GM23338 (cell line): ENCODE measurements at regions not wholly inside any gene's neighbourhood (a gene's known extent, or its start where the extent isn't known, plus 50 kb on each side); places are given as distances from the start of the nearest gene placed in this dataset.

ENCODE experiments used
- ATAC-seq: fragments of 200-7000 bp; cut with Tn5 transposase; 3 replicates; pipeline ENCODE4 v1.9.1; 2020
- DNase-seq: peaks from one replicate; pipeline ENCODE4 v3.0.0-alpha.2; 2015; ENCODE audit warnings: low spot score
- H2AFZ ChIP-seq: fragments of 200-600 bp; sonication (generic); 2 replicates; pipeline ENCODE4 v1.8.0; 2016; ENCODE audit warnings: antibody characterized with exemption, mild to moderate bottlenecking, moderate library complexity
- H3F3A ChIP-seq: fragments of 200-600 bp; sonication (generic); replicated peaks from 2 replicates; pipeline ENCODE4 v1.8.0; 2017; ENCODE audit warnings: antibody characterized with exemption, mixed run types, low read depth
- H3K27ac ChIP-seq: fragments of 200-600 bp; sonication (generic); 2 replicates; pipeline ENCODE4 v1.6.1; 2016; ENCODE audit warnings: low read depth
- H3K27me3 ChIP-seq: fragments of 200-600 bp; sonication (generic); 2 replicates; pipeline ENCODE4 v1.8.0; 2016; ENCODE audit warnings: mild to moderate bottlenecking, mixed run types, moderate library complexity; ENCODE audit not compliant: insufficient read depth
- H3K36me3 ChIP-seq: fragments of 200-600 bp; sonication (generic); 2 replicates; pipeline ENCODE4 v1.8.0; 2016; ENCODE audit warnings: mild to moderate bottlenecking; ENCODE audit not compliant: insufficient read depth
- H3K4me1 ChIP-seq: fragments of 200-600 bp; sonication (generic); 2 replicates; pipeline ENCODE4 v1.8.0; 2016; ENCODE audit warnings: mild to moderate bottlenecking, moderate library complexity; ENCODE audit not compliant: insufficient read depth
- H3K4me2 ChIP-seq: fragments of 200-600 bp; sonication (generic); 2 replicates; pipeline ENCODE4 v1.7.1; 2017; ENCODE audit warnings: mixed run types
- H3K4me3 ChIP-seq: fragments of 200-600 bp; sonication (generic); 2 replicates; pipeline ENCODE4 v1.6.1; 2016; ENCODE audit warnings: mixed run types
- H3K79me2 ChIP-seq: fragments of 200-600 bp; sonication (generic); replicated peaks from 2 replicates; pipeline ENCODE4 v1.8.0; 2017; ENCODE audit warnings: mild to moderate bottlenecking; ENCODE audit not compliant: insufficient read depth
- H3K9me2 ChIP-seq: fragments of 200-600 bp; sonication (generic); 2 replicates; pipeline ENCODE4 v1.8.0; 2017; ENCODE audit not compliant: insufficient read depth
- H4K20me1 ChIP-seq: fragments of 200-600 bp; sonication (generic); replicated peaks from 2 replicates; pipeline ENCODE4 v1.8.0; 2017; ENCODE audit warnings: mild to moderate bottlenecking; ENCODE audit not compliant: insufficient read depth
- H3K27ac Mint-ChIP-seq: 2 replicates; pipeline ENCODE4 v1.8.0; 2020; ENCODE audit warnings: inconsistent platforms, mild to moderate bottlenecking, moderate library complexity, mixed read lengths
- H3K27me3 Mint-ChIP-seq: 3 replicates; pipeline ENCODE4 v1.8.0; 2022; ENCODE audit warnings: low read depth, mild to moderate bottlenecking, moderate library complexity, mixed read lengths, inconsistent platforms; ENCODE audit not compliant: insufficient read depth, poor library complexity
- H3K36me3 Mint-ChIP-seq: 3 replicates; pipeline ENCODE4 v1.8.0; 2021; ENCODE audit warnings: low read depth, mild to moderate bottlenecking, inconsistent platforms, moderate library complexity, mixed read lengths
- H3K4me1 Mint-ChIP-seq: 3 replicates; pipeline ENCODE4 v1.8.0; 2020; ENCODE audit warnings: mild to moderate bottlenecking, inconsistent platforms, mixed read lengths
- H3K4me3 Mint-ChIP-seq: 3 replicates; pipeline ENCODE4 v1.8.0; 2021; ENCODE audit warnings: moderate library complexity, mild to moderate bottlenecking, inconsistent platforms, mixed read lengths
- H3K9me3 Mint-ChIP-seq: 3 replicates; pipeline ENCODE4 v1.8.0; 2020; ENCODE audit warnings: moderate library complexity, mild to moderate bottlenecking, inconsistent platforms, mixed read lengths
- CREB1 ChIP-seq: fragments of 250-450 bp; sonication (Bioruptor Pico); IDR thresholded peaks from 2 replicates; pipeline ENCODE4 v1.5.0; 2020; ENCODE audit warnings: low read depth, mild to moderate bottlenecking, moderate library complexity
- ETS1 ChIP-seq: IDR thresholded peaks from 2 replicates; pipeline ENCODE4 v1.6.1; 2016; ENCODE audit warnings: antibody characterized with exemption
- EZH2 ChIP-seq: fragments of 200-600 bp; sonication (generic); IDR thresholded peaks from one replicate; pipeline ENCODE4 v1.8.0; 2017; ENCODE audit warnings: antibody characterized with exemption, mild to moderate bottlenecking, low read depth; ENCODE audit not compliant: unreplicated experiment
- EZH2phosphoT487 ChIP-seq: fragments of 200-600 bp; sonication (generic); IDR thresholded peaks from one replicate; pipeline ENCODE4 v1.8.1; 2018; ENCODE audit warnings: antibody characterized with exemption; ENCODE audit not compliant: unreplicated experiment
- JUNB ChIP-seq: IDR thresholded peaks from one replicate; pipeline ENCODE4 v1.6.1; 2016; ENCODE audit warnings: antibody characterized with exemption; ENCODE audit not compliant: unreplicated experiment
- NANOG ChIP-seq: IDR thresholded peaks from 2 replicates; pipeline ENCODE4 v1.6.1; 2016; ENCODE audit warnings: antibody characterized with exemption, borderline replicate concordance
- POLR2AphosphoS5 ChIP-seq: IDR thresholded peaks from 2 replicates; pipeline ENCODE4 v1.6.1; 2016; ENCODE audit warnings: antibody characterized with exemption, low read depth
- STAT1 ChIP-seq: IDR thresholded peaks from one replicate; pipeline ENCODE4 v1.6.1; 2016; ENCODE audit warnings: antibody characterized with exemption; ENCODE audit not compliant: unreplicated experiment
- ZNF331 ChIP-seq: fragments of 250-450 bp; sonication (Bioruptor Pico); IDR thresholded peaks from 2 replicates; pipeline ENCODE4 v1.5.0; 2020; ENCODE audit warnings: low read depth, mild to moderate bottlenecking, moderate library complexity
- ZNF462 ChIP-seq: fragments of 250-450 bp; sonication (Bioruptor Pico); IDR thresholded peaks from 2 replicates; pipeline ENCODE4 v1.5.0; 2020; ENCODE audit warnings: mild to moderate bottlenecking, moderate library complexity

GRCh38 chr2:220347626-220348025, 720.2 kb downstream of the SLC4A3 start (continued):
- TF ChIP-seq ZNF462 (CRISPR knock-in tag) (no peak), EZH2 (no peak), NANOG (no peak), EZH2phosphoT487 (no peak), ZNF331 (CRISPR knock-in tag) (no peak), STAT1 (no peak)

GRCh38 chr2:220348206-220348605, 720.8 kb downstream of the SLC4A3 start:
- no peak overlapping the region for H3K4me2 ChIP-seq
- Mint-ChIP-seq H3K9me3 (no peaks in the 10 kb centered on the region; the same call in 2 of the 3 replicates), H3K27me3 (peaks cover under 1% of the 10 kb centered on the region), H3K4me1 (0 out of 3 replicates have a peak, but pooled peaks cover 2% of the 10 kb centered on the region), H3K27ac (no peak overlapping the region), H3K4me3 (no peak overlapping the region), H3K36me3 (no peaks in the 10 kb centered on the region; the same call in 2 of the 3 replicates)
- ATAC-seq (no peak), DNase-seq (no peak)
- H3F3A ChIP-seq: no peaks in the 10 kb centered on the region
- no peak overlapping the region for H2AFZ ChIP-seq
- H3K4me1 ChIP-seq: peaks cover 4% of the 10 kb centered on the region; the same call in 1 of the 2 replicates
- no peaks in the 10 kb centered on the region for H3K36me3 ChIP-seq
- no peak overlapping the region for H3K4me3 ChIP-seq
- no peaks in the 10 kb centered on the region for H3K27me3 ChIP-seq
- no peaks in the 10 kb centered on the region for H4K20me1 ChIP-seq
- no peak overlapping the region for H3K27ac ChIP-seq
- H3K9me2 ChIP-seq: peaks cover 21% of the 10 kb centered on the region; the same call in 1 of the 2 replicates
- no peaks in the 10 kb centered on the region for H3K79me2 ChIP-seq
- TF ChIP-seq NANOG (no peak), ZNF462 (CRISPR knock-in tag) (no peak), JUNB (no peak), CREB1 (CRISPR knock-in tag) (no peak), EZH2 (no peak), ETS1 (no peak), POLR2AphosphoS5 (no peak)
